PC-3 (cell line): ENCODE measurements at regions not wholly inside any gene's neighbourhood (a gene's known extent, or its start where the extent isn't known, plus 50 kb on each side); places are given as distances from the start of the nearest gene placed in this dataset.

Experiments used
- ATAC-seq: fragments of 200-7000 bp; cut with Tn5 transposase; 2 replicates; pipeline ENCODE4 v1.9.1; 2020; ENCODE audit warnings: mild to moderate bottlenecking, moderate library complexity
- BruUV-seq: library from RNA; stranded (reverse); fragments of 400-500 nt; replicated peaks from 2 replicates; lab custom pipeline; 2021; lab: Mats Ljungman, UMichigan
- CTCF ChIA-PET: fragments of 300-600 bp; sonication (Branson Sonifier 250); formaldehyde crosslinking; loops from one replicate; lab custom pipeline; 2022; ENCODE audit warnings: antibody characterized with exemption; lab: Charles Lee
- POLR2A ChIA-PET: fragments of 300-600 bp; sonication (Branson Sonifier 250); formaldehyde crosslinking; loops from one replicate; lab custom pipeline; 2022; ENCODE audit warnings: antibody characterized with exemption; ENCODE audit not compliant: unreplicated experiment; lab: Charles Lee
- DNase-seq: peaks from one replicate; pipeline ENCODE4 v3.0.0-alpha.2; 2015
- H2AFZ ChIP-seq: fragments of 300-600 bp; sonication (generic); 2 replicates; pipeline ENCODE4 v1.6.0; 2016; ENCODE audit warnings: antibody characterized with exemption, low read length
- H3F3A ChIP-seq: fragments of 300-600 bp; sonication (generic); one replicate; pipeline ENCODE4 v1.6.0; 2017; ENCODE audit warnings: antibody characterized with exemption, low read length, control low read depth, mild to moderate bottlenecking; ENCODE audit not compliant: unreplicated experiment
- H3K27ac ChIP-seq: fragments of 300-600 bp; sonication (generic); 2 replicates; pipeline ENCODE4 v1.5.1; 2016; ENCODE audit warnings: mild to moderate bottlenecking, low read length
- H3K27me3 ChIP-seq: fragments of 300-600 bp; sonication (generic); 2 replicates; pipeline ENCODE4 v1.6.1; 2016; ENCODE audit warnings: low read length, mixed read lengths
- H3K36me3 ChIP-seq: fragments of 300-600 bp; sonication (generic); 2 replicates; pipeline ENCODE4 v1.6.1; 2016; ENCODE audit warnings: low read depth, mixed run types, low read length, mixed read lengths
- H3K4me1 ChIP-seq: fragments of 300-600 bp; sonication (generic); 2 replicates; pipeline ENCODE4 v1.5.1; 2016; ENCODE audit warnings: low read length; ENCODE audit not compliant: insufficient read depth
- H3K4me2 ChIP-seq: fragments of 300-600 bp; sonication (generic); 2 replicates; pipeline ENCODE4 v1.6.0; 2016; ENCODE audit warnings: low read length
- H3K4me3 ChIP-seq: fragments of 300-600 bp; sonication (generic); 2 replicates; pipeline ENCODE4 v1.5.1; 2016; ENCODE audit warnings: mild to moderate bottlenecking, low read length, mixed read lengths
- H3K79me2 ChIP-seq: fragments of 300-600 bp; sonication (generic); 2 replicates; pipeline ENCODE4 v1.6.1; 2017; ENCODE audit warnings: low read length, mixed read lengths
- H3K9ac ChIP-seq: fragments of 300-600 bp; sonication (generic); 2 replicates; pipeline ENCODE4 v1.6.0; 2016; ENCODE audit warnings: mild to moderate bottlenecking, low read length
- H3K9me2 ChIP-seq: fragments of 300-600 bp; sonication (generic); replicated peaks from 2 replicates; pipeline ENCODE4 v1.6.1; 2016; ENCODE audit warnings: mixed run types, low read length, mixed read lengths
- H3K9me3 ChIP-seq: fragments of 300-600 bp; sonication (generic); 2 replicates; pipeline ENCODE4 v1.6.1; 2016; ENCODE audit warnings: low read length, mixed read lengths
- H4K20me1 ChIP-seq: fragments of 300-600 bp; sonication (generic); 2 replicates; pipeline ENCODE4 v1.6.1; 2016; ENCODE audit warnings: low read length, mixed read lengths
- EZH2 ChIP-seq: fragments of 300-600 bp; sonication (generic); IDR thresholded peaks from one replicate; pipeline ENCODE4 v1.6.1; 2017; ENCODE audit warnings: antibody characterized with exemption, mild to moderate bottlenecking, low read length; ENCODE audit not compliant: unreplicated experiment
- EZH2phosphoT487 ChIP-seq: fragments of 300-600 bp; sonication (generic); IDR thresholded peaks from 2 replicates; pipeline ENCODE4 v1.6.1; 2018; ENCODE audit warnings: mild to moderate bottlenecking, antibody characterized with exemption, low read length, borderline replicate concordance
- intact Hi-C: fragments of 100-400 bp; cut with micrococcal nuclease; formaldehyde crosslinking; loops from 2 replicates; pipeline ENCODE4 v1.9.0; 2023
- TF ChIP-seq, protein P1 (sequence below): fragments of 300-600 bp; sonication (generic); conservative IDR thresholded peaks from 2 replicates; pipeline ENCODE4 v1.5.1; 2017; ENCODE audit warnings: antibody characterized with exemption, low read depth, mild to moderate bottlenecking, low read length

DNA sequence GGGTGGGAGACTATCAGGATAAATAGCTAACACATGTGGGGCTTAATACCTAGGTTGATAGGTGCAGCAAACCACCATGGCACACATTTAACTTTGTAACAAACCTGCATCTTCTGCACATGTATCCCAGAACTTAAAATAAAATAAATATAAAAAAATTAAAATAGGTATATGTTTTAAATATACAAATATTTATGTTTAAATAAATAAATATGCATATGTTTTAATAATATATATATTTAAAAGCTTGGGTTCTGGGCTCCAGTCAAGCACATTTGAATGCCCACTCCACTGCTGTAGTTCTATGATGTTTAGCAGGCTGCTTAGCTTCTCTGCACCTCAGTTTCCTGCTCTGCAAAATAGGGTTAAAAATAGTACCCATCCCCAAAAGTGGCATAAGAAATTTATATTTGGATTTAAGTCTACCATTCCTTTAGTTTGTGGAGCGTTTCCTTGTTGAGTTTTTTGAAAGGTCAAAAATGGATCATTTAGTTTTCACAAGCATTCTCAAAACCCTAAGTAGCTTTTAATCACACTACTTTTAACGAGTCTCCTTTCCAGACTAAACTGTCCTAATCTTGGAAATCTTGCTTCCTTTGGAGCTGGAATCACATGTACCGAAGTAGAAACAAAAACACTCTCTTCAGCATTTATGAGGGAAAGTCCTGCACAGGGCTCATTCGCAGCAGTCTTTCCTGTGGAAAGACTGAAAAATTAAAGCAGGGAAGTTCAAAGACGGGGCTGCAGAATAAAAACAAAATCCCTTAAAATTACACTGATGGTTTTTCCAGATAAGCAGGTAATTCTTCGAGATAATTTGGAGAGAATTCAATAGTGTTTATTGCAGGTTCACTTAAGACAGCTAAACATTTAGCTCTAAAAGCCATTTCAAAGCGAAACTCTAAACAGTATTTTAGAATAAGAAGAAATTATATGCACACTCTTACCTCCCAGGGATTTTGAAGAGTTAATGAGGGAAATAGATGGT, 111.7 kb upstream of the LYZL1 start:
- H3K9ac ChIP-seq = no peak overlapping the region
- DNase-seq = no peak

DNA sequence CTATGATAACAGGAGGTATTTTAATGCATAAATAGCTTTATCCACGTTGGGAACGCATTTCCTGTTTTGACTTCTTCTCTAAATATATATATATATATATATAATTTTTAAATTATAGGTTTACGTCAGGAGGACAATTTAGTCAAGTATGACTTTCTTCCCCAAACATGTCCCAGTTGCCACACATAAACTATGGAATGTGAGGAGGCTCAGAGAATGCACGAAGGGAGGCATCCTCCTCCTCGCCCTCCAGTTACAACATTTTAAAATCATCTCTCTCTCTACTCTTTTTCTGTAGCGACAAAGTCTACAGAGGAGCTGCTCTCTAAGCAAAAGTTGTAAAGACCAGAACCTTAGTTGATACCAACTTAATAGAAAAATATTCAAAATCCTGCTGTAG, 106.9 kb upstream of the LYZL1 start:
- TF ChIP-seq, protein P1, sequence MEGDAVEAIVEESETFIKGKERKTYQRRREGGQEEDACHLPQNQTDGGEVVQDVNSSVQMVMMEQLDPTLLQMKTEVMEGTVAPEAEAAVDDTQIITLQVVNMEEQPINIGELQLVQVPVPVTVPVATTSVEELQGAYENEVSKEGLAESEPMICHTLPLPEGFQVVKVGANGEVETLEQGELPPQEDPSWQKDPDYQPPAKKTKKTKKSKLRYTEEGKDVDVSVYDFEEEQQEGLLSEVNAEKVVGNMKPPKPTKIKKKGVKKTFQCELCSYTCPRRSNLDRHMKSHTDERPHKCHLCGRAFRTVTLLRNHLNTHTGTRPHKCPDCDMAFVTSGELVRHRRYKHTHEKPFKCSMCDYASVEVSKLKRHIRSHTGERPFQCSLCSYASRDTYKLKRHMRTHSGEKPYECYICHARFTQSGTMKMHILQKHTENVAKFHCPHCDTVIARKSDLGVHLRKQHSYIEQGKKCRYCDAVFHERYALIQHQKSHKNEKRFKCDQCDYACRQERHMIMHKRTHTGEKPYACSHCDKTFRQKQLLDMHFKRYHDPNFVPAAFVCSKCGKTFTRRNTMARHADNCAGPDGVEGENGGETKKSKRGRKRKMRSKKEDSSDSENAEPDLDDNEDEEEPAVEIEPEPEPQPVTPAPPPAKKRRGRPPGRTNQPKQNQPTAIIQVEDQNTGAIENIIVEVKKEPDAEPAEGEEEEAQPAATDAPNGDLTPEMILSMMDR = no peak
- no peak for TF ChIP-seq EZH2phosphoT487
- TF ChIP-seq EZH2 = no peak

More for the DNA sequence above, 111.7 kb upstream of the LYZL1 start:
- H3K36me3 ChIP-seq = no peaks in the 10 kb centered on the region
- TF ChIP-seq EZH2 (no peak), EZH2phosphoT487 (no peak)
- TF ChIP-seq, protein P1 = no peak
- POLR2A ChIA-PET = no interaction called here
- H3K27me3 ChIP-seq = 0 out of 2 replicates have a peak, but pooled peaks cover 5% of the 10 kb centered on the region
- no peaks in the 10 kb centered on the region for H3K9me2 ChIP-seq
- BruUV-seq = no TSS peak
- H3K4me3 ChIP-seq = no peak overlapping the region
- CTCF ChIA-PET = no interaction called here
- ATAC-seq = no peak
- no peaks in the 10 kb centered on the region for H4K20me1 ChIP-seq
- H3F3A ChIP-seq = no peaks in the 10 kb centered on the region
- H3K9me3 ChIP-seq = no peaks in the 10 kb centered on the region
- no peaks in the 10 kb centered on the region for H3K79me2 ChIP-seq
- H3K27ac ChIP-seq = no peak overlapping the region
- intact Hi-C loops = no loop called here
- 0 out of 2 replicates have a peak, but pooled peaks cover 3% of the 10 kb centered on the region for H3K4me1 ChIP-seq
- no peak overlapping the region for H3K4me2 ChIP-seq
- no peak overlapping the region for H2AFZ ChIP-seq

More for the DNA sequence above, 106.9 kb upstream of the LYZL1 start:
- Histone ChIP-seq H4K20me1 (no peaks in the 10 kb centered on the region), H3K4me2 (no peak overlapping the region), H3K4me3 (no peak overlapping the region), H2AFZ (no peak overlapping the region), H3K79me2 (no peaks in the 10 kb centered on the region), H3K4me1 (no peaks in the 10 kb centered on the region; the same call in 1 of the 2 replicates), H3K9me2 (no peaks in the 10 kb centered on the region), H3K36me3 (no peaks in the 10 kb centered on the region), H3K27me3 (0 out of 2 replicates have a peak, but pooled peaks cover 5% of the 10 kb centered on the region), H3K27ac (no peak overlapping the region), H3F3A (no peaks in the 10 kb centered on the region), H3K9me3 (no peaks in the 10 kb centered on the region), H3K9ac (no peak overlapping the region)
- intact Hi-C loops = no loop called here
- no peak for DNase-seq
- BruUV-seq = no TSS peak
- POLR2A ChIA-PET = no interaction called here
- no peak for ATAC-seq
- CTCF ChIA-PET = no interaction called here
